ENCODE measurements at regions not wholly inside any gene's neighbourhood (a gene's known extent, or its start where the extent isn't known, plus 50 kb on each side); places are given as distances from the start of the nearest gene placed in this dataset.

- CTCF ChIA-PET: no interaction called here
Measured at GRCh38 chr6:139863346-139863745, 488.9 kb upstream of the CITED2 start.

GRCh38 chr6:139862311-139862710 lies 487.9 kb upstream of the CITED2 start:
- no peaks in the 10 kb centered on the region for H3K4me1 Mint-ChIP-seq (ENCODE audit: low read depth)
- ChIA-PET CTCF (no interaction called here), POLR2A (no interaction called here)
- H3K9me3 Mint-ChIP-seq (ENCODE audit: insufficient read depth): no peaks in the 10 kb centered on the region
- ATAC-seq (no peak), DNase-seq (no peak)
- H3K27ac Mint-ChIP-seq: no peak overlapping the region
- H3K4me3 Mint-ChIP-seq: no peak overlapping the region
- no peaks in the 10 kb centered on the region for H3K36me3 Mint-ChIP-seq (ENCODE audit: low read depth)
- H3K27me3 Mint-ChIP-seq (ENCODE audit: low read depth): no peaks in the 10 kb centered on the region

More at GRCh38 chr6:139863346-139863745, 488.9 kb upstream of the CITED2 start:
- H3K27ac Mint-ChIP-seq: no peak overlapping the region
- H3K9me3 Mint-ChIP-seq (ENCODE audit: insufficient read depth): no peaks in the 10 kb centered on the region
- no peaks in the 10 kb centered on the region for H3K4me1 Mint-ChIP-seq (ENCODE audit: low read depth)
- no peak for DNase-seq
- no peaks in the 10 kb centered on the region for H3K36me3 Mint-ChIP-seq (ENCODE audit: low read depth)
- no peaks in the 10 kb centered on the region for H3K27me3 Mint-ChIP-seq (ENCODE audit: low read depth)
- H3K4me3 Mint-ChIP-seq: no peak overlapping the region
- POLR2A ChIA-PET: no interaction called here
- ATAC-seq: no peak

GRCh38 chr6:139860203-139860602 lies 485.8 kb upstream of the CITED2 start:
- ATAC-seq (no peak), DNase-seq (no peak)
- H3K27me3 Mint-ChIP-seq (ENCODE audit: low read depth): peaks cover 2% of the 10 kb centered on the region
- ChIA-PET CTCF (no interaction called here), POLR2A (no interaction called here)
- H3K4me3 Mint-ChIP-seq: no peak overlapping the region
- no peak overlapping the region for H3K27ac Mint-ChIP-seq
- no peaks in the 10 kb centered on the region for H3K36me3 Mint-ChIP-seq (ENCODE audit: low read depth)
- H3K9me3 Mint-ChIP-seq (ENCODE audit: insufficient read depth): no peaks in the 10 kb centered on the region
- no peaks in the 10 kb centered on the region for H3K4me1 Mint-ChIP-seq (ENCODE audit: low read depth)

- ChIA-PET CTCF (no interaction called here), POLR2A (no interaction called here)
- H3K9me3 Mint-ChIP-seq (ENCODE audit: insufficient read depth): no peaks in the 10 kb centered on the region
- no peak for DNase-seq
- ATAC-seq: no peak
- H3K27me3 Mint-ChIP-seq (ENCODE audit: low read depth): peaks cover 2% of the 10 kb centered on the region
- no peaks in the 10 kb centered on the region for H3K4me1 Mint-ChIP-seq (ENCODE audit: low read depth)
- H3K36me3 Mint-ChIP-seq (ENCODE audit: low read depth): no peaks in the 10 kb centered on the region
- no peak overlapping the region for H3K27ac Mint-ChIP-seq
- H3K4me3 Mint-ChIP-seq: no peak overlapping the region
Measured at GRCh38 chr6:139858429-139858828, 484.0 kb upstream of the CITED2 start.

GRCh38 chr6:139857143-139857542 lies 482.7 kb upstream of the CITED2 start:
- ATAC-seq (no peak), DNase-seq (no peak)
- POLR2A ChIA-PET: no interaction called here
- Mint-ChIP-seq H3K36me3 (ENCODE audit: low read depth) (no peaks in the 10 kb centered on the region), H3K27me3 (ENCODE audit: low read depth) (peaks cover 2% of the 10 kb centered on the region), H3K27ac (no peak overlapping the region), H3K4me1 (ENCODE audit: low read depth) (no peaks in the 10 kb centered on the region), H3K9me3 (ENCODE audit: insufficient read depth) (no peaks in the 10 kb centered on the region), H3K4me3 (no peak overlapping the region)
- CTCF ChIA-PET: no interaction called here

GRCh38 chr6:139856562-139856961 lies 482.1 kb upstream of the CITED2 start:
- POLR2A ChIA-PET: no interaction called here
- Mint-ChIP-seq H3K27me3 (ENCODE audit: low read depth) (peaks cover 2% of the 10 kb centered on the region), H3K36me3 (ENCODE audit: low read depth) (no peaks in the 10 kb centered on the region), H3K9me3 (ENCODE audit: insufficient read depth) (no peaks in the 10 kb centered on the region), H3K4me1 (ENCODE audit: low read depth) (no peaks in the 10 kb centered on the region), H3K27ac (no peak overlapping the region), H3K4me3 (no peak overlapping the region)
- CTCF ChIA-PET: no interaction called here
- no peak for DNase-seq
- no peak for ATAC-seq

GRCh38 chr6:139855671-139856311 lies 481.3 kb upstream of the CITED2 start:
- Mint-ChIP-seq H3K4me3 (no peak overlapping the region), H3K27ac (no peak overlapping the region), H3K9me3 (ENCODE audit: insufficient read depth) (no peaks in the 10 kb centered on the region), H3K27me3 (ENCODE audit: low read depth) (peaks cover 2% of the 10 kb centered on the region), H3K4me1 (ENCODE audit: low read depth) (no peaks in the 10 kb centered on the region), H3K36me3 (ENCODE audit: low read depth) (no peaks in the 10 kb centered on the region)
- ChIA-PET CTCF (no interaction called here), POLR2A (no interaction called here)
- no peak for ATAC-seq
- DNase-seq: no peak

GRCh38 chr6:139853302-139853992 lies 479.0 kb upstream of the CITED2 start:
- DNase-seq: no peak
- Mint-ChIP-seq H3K36me3 (ENCODE audit: low read depth) (no peaks in the 10 kb centered on the region), H3K27ac (no peak overlapping the region), H3K4me1 (ENCODE audit: low read depth) (no peaks in the 10 kb centered on the region), H3K27me3 (ENCODE audit: low read depth) (peaks cover 2% of the 10 kb centered on the region), H3K9me3 (ENCODE audit: insufficient read depth) (no peaks in the 10 kb centered on the region), H3K4me3 (no peak overlapping the region)
- CTCF ChIA-PET: no interaction called here
- POLR2A ChIA-PET: no interaction called here
- no peak for ATAC-seq

- no peak overlapping the region for H3K27ac Mint-ChIP-seq
- H3K27me3 Mint-ChIP-seq (ENCODE audit: low read depth): peaks cover 2% of the 10 kb centered on the region
- POLR2A ChIA-PET: no interaction called here
- DNase-seq: no peak
- ATAC-seq: no peak
- H3K36me3 Mint-ChIP-seq (ENCODE audit: low read depth): no peaks in the 10 kb centered on the region
- no peaks in the 10 kb centered on the region for H3K9me3 Mint-ChIP-seq (ENCODE audit: insufficient read depth)
- H3K4me1 Mint-ChIP-seq (ENCODE audit: low read depth): no peaks in the 10 kb centered on the region
- CTCF ChIA-PET: no interaction called here
- H3K4me3 Mint-ChIP-seq: no peak overlapping the region
Measured at GRCh38 chr6:139852488-139853140, 478.2 kb upstream of the CITED2 start.

GRCh38 chr6:139852067-139852466 lies 477.6 kb upstream of the CITED2 start:
- Mint-ChIP-seq H3K4me1 (ENCODE audit: low read depth) (no peaks in the 10 kb centered on the region), H3K9me3 (ENCODE audit: insufficient read depth) (no peaks in the 10 kb centered on the region), H3K27me3 (ENCODE audit: low read depth) (peaks cover under 1% of the 10 kb centered on the region), H3K36me3 (ENCODE audit: low read depth) (no peaks in the 10 kb centered on the region), H3K27ac (no peak overlapping the region), H3K4me3 (no peak overlapping the region)
- ChIA-PET CTCF (no interaction called here), POLR2A (no interaction called here)
- DNase-seq (no peak), ATAC-seq (no peak)

- ChIA-PET CTCF (no interaction called here), POLR2A (no interaction called here)
- Mint-ChIP-seq H3K9me3 (ENCODE audit: insufficient read depth) (no peaks in the 10 kb centered on the region), H3K4me1 (ENCODE audit: low read depth) (no peaks in the 10 kb centered on the region), H3K4me3 (no peak overlapping the region), H3K27me3 (ENCODE audit: low read depth) (no peaks in the 10 kb centered on the region), H3K36me3 (ENCODE audit: low read depth) (no peaks in the 10 kb centered on the region), H3K27ac (no peak overlapping the region)
- DNase-seq: no peak
- ATAC-seq: no peak
Measured at GRCh38 chr6:139851206-139851605, 476.8 kb upstream of the CITED2 start.

GRCh38 chr6:139850512-139850911 lies 476.1 kb upstream of the CITED2 start:
- no peak for DNase-seq
- no peaks in the 10 kb centered on the region for H3K27me3 Mint-ChIP-seq (ENCODE audit: low read depth)
- H3K4me1 Mint-ChIP-seq (ENCODE audit: low read depth): no peaks in the 10 kb centered on the region
- no peaks in the 10 kb centered on the region for H3K36me3 Mint-ChIP-seq (ENCODE audit: low read depth)
- H3K27ac Mint-ChIP-seq: no peak overlapping the region
- no peaks in the 10 kb centered on the region for H3K9me3 Mint-ChIP-seq (ENCODE audit: insufficient read depth)
- no peak for ATAC-seq
- no peak overlapping the region for H3K4me3 Mint-ChIP-seq
- ChIA-PET POLR2A (no interaction called here), CTCF (no interaction called here)

GRCh38 chr6:139847457-139847813 lies 473.0 kb upstream of the CITED2 start:
- POLR2A ChIA-PET: no interaction called here
- H3K4me1 Mint-ChIP-seq (ENCODE audit: low read depth): no peaks in the 10 kb centered on the region

More at GRCh38 chr6:139847457-139847813, 473.0 kb upstream of the CITED2 start:
- Mint-ChIP-seq H3K4me3 (no peak overlapping the region), H3K27ac (no peak overlapping the region), H3K36me3 (ENCODE audit: low read depth) (no peaks in the 10 kb centered on the region), H3K27me3 (ENCODE audit: low read depth) (no peaks in the 10 kb centered on the region), H3K9me3 (ENCODE audit: insufficient read depth) (no peaks in the 10 kb centered on the region)
- DNase-seq (no peak), ATAC-seq (no peak)
- CTCF ChIA-PET: no interaction called here

Measured in activated CD8-positive, alpha-beta T cell treated with anti-CD3 and anti-CD28 coated beads, Interleukin-2, amount 10 ng/mL, durations not matched to agents 7 days and 5 days (primary cell).